HEK293T (cell line): ENCODE measurements at regions not wholly inside any gene's neighbourhood (a gene's known extent, or its start where the extent isn't known, plus 50 kb on each side); places are given as distances from the start of the nearest gene placed in this dataset.
"Not testable (repeated sequence)": the region's sequence is repeated elsewhere in the genome, so short reads cannot be mapped to it uniquely, and the experiment has no call there.

Source experiments
- CTCF ChIA-PET: fragments of 350-600 bp; formaldehyde crosslinking; extraction: SDS; loops from one replicate; lab custom pipeline; 2021; ENCODE audit warnings: antibody characterized with exemption, inconsistent platforms; lab: Yijun Ruan, JAX
- POLR2A ChIA-PET: fragments of 350-600 bp; formaldehyde crosslinking; extraction: SDS; loops from one replicate; lab custom pipeline; 2020; ENCODE audit warnings: antibody characterized with exemption, inconsistent platforms; lab: Yijun Ruan, JAX
- DNase-seq: peaks from one replicate; pipeline ENCODE4 v3.0.0; 2012; ENCODE audit warnings: mixed read lengths; ENCODE audit errors: extremely low spot score
- ARNT ChIP-seq: fragments of 450-650 bp; IDR thresholded peaks from 2 replicates; pipeline ENCODE4 v1.6.1; 2017; ENCODE audit warnings: mild to moderate bottlenecking
- BHLHE40 ChIP-seq: fragments of 450-650 bp; IDR thresholded peaks from 2 replicates; pipeline ENCODE4 v1.6.1; 2016; ENCODE audit warnings: mild to moderate bottlenecking, moderate library complexity, borderline replicate concordance
- CTBP1 ChIP-seq: fragments of 450-650 bp; IDR thresholded peaks from 2 replicates; pipeline ENCODE4 v1.6.1; 2016; ENCODE audit warnings: borderline replicate concordance
- ELF4 ChIP-seq: fragments of 450-650 bp; IDR thresholded peaks from 2 replicates; pipeline ENCODE4 v1.6.1; 2017; ENCODE audit warnings: antibody characterized with exemption
- FOXA1 ChIP-seq: fragments of 450-650 bp; IDR thresholded peaks from 2 replicates; pipeline ENCODE4 v1.6.1; 2016; ENCODE audit warnings: mild to moderate bottlenecking
- FOXK2 ChIP-seq: fragments of 450-650 bp; IDR thresholded peaks from 2 replicates; pipeline ENCODE4 v1.6.1; 2016; ENCODE audit warnings: mild to moderate bottlenecking
- FOXM1 ChIP-seq: fragments of 450-650 bp; IDR thresholded peaks from 2 replicates; pipeline ENCODE4 v1.6.1; 2017; ENCODE audit warnings: mild to moderate bottlenecking, borderline replicate concordance
- HDGF ChIP-seq: fragments of 450-650 bp; IDR thresholded peaks from 2 replicates; pipeline ENCODE4 v1.6.1; 2017; ENCODE audit warnings: antibody characterized with exemption, borderline replicate concordance
- L3MBTL2 ChIP-seq: fragments of 450-650 bp; conservative IDR thresholded peaks from 2 replicates; pipeline ENCODE4 v1.6.1; 2016; ENCODE audit warnings: mild to moderate bottlenecking
- LEF1 ChIP-seq: fragments of 450-650 bp; IDR thresholded peaks from 2 replicates; pipeline ENCODE4 v1.6.1; 2017; ENCODE audit warnings: mild to moderate bottlenecking, borderline replicate concordance
- NFRKB ChIP-seq: fragments of 450-650 bp; IDR thresholded peaks from 2 replicates; pipeline ENCODE4 v1.6.1; 2016; ENCODE audit warnings: mild to moderate bottlenecking, moderate library complexity
- SP1 ChIP-seq: fragments of 450-650 bp; IDR thresholded peaks from 2 replicates; pipeline ENCODE4 v1.6.1; 2017
- SUZ12 ChIP-seq: fragments of 450-650 bp; IDR thresholded peaks from 2 replicates; pipeline ENCODE4 v1.6.1; 2016; ENCODE audit warnings: mild to moderate bottlenecking
- TARDBP ChIP-seq: fragments of 450-650 bp; IDR thresholded peaks from 2 replicates; pipeline ENCODE4 v1.6.1; 2016
- ZNF384 ChIP-seq: fragments of 450-650 bp; IDR thresholded peaks from 2 replicates; pipeline ENCODE4 v1.6.1; 2016
- TF ChIP-seq, protein P1 (sequence below): fragments of 450-650 bp; IDR thresholded peaks from 2 replicates; pipeline ENCODE4 v1.6.1; 2016

DNA sequence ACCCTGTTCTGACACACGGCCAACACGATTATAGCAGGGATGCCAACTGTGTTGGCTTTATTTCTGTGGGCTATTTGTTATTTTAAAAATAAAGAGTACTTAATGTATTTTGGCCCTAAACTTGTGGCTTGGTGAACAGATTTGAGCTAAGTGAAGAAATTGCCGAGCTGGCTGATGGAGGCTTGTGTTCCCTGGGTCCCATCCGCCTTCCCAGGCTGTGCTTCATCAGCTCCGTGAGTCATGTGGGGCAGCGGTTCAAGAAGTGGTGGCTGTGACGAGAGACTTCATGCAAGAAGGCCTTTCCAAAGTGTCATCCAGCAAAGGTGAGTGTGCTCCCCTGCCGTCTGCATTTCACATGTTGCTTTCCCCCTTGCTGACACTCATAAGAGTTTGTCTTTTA lies 73.6 kb upstream of the NCK2 start:
- CTCF ChIA-PET: no interaction called here
- POLR2A ChIA-PET: no interaction called here
- TF ChIP-seq SUZ12 (no peak), HDGF (no peak), TARDBP (no peak), ARNT (no peak), LEF1 (no peak), NFRKB (no peak), ZNF384 (no peak), L3MBTL2 (no peak), FOXA1 (no peak), ELF4 (no peak), FOXM1 (no peak), SP1 (no peak), BHLHE40 (no peak)
- TF ChIP-seq, protein P1, sequence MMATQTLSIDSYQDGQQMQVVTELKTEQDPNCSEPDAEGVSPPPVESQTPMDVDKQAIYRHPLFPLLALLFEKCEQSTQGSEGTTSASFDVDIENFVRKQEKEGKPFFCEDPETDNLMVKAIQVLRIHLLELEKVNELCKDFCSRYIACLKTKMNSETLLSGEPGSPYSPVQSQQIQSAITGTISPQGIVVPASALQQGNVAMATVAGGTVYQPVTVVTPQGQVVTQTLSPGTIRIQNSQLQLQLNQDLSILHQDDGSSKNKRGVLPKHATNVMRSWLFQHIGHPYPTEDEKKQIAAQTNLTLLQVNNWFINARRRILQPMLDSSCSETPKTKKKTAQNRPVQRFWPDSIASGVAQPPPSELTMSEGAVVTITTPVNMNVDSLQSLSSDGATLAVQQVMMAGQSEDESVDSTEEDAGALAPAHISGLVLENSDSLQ: no peak
- DNase-seq: no peak

DNA sequence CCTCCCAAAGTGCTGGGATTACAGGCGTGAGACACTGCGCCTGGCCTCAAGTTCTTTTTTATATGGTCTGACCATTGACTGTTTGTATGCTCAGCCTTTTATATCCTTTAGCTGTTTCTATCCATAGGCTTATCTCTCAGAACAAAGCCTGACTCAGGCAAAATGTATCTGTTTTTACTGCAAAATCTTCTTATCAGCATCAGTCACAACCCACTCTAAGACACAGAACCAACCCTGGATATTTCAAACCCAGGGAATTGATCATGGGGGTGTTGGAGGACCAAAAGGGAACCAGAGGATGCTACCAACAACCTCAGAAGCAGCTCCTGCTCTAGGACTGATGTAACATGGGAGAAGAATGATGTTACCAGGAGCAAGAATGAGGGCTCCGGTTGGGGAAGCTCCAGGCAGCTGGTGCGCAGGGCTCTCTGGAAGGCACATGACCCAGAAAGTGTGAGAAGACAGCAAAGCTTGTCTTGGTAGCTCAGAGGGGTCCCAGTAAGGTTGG lies 75.3 kb upstream of the NCK2 start:
- DNase-seq: no peak
- POLR2A ChIA-PET: no interaction called here
- TF ChIP-seq FOXK2 (no peak), HDGF (no peak), SP1 (no peak), ZNF384 (no peak), TARDBP (no peak), L3MBTL2 (no peak), ARNT (no peak), ELF4 (no peak), FOXM1 (no peak)
- TF ChIP-seq, protein P1: no peak
- CTCF ChIA-PET: no interaction called here

DNA sequence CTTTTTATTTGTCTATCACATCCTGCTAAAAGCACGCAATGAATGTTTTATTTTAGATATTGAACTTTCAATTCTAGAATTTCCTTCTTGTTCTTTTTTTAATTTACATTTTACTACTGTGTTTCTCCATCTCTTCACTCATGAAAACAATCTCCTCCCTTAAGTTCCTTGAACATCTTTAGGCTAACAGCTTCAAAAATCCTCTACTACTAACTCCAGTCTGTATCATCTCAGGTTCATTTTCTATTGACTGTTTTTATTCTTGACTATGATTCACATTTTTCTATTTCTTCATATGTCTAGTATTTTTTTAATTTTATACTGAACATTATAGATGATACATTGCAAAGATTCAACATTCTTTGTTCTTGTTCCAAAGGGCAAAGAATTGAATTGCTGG lies 79.2 kb upstream of the NCK2 start:
- TF ChIP-seq LEF1 (no peak), TARDBP (no peak), ELF4 (no peak), FOXM1 (no peak), FOXA1 (no peak)
- ChIA-PET CTCF (no interaction called here), POLR2A (no interaction called here)
- DNase-seq: no peak

DNA sequence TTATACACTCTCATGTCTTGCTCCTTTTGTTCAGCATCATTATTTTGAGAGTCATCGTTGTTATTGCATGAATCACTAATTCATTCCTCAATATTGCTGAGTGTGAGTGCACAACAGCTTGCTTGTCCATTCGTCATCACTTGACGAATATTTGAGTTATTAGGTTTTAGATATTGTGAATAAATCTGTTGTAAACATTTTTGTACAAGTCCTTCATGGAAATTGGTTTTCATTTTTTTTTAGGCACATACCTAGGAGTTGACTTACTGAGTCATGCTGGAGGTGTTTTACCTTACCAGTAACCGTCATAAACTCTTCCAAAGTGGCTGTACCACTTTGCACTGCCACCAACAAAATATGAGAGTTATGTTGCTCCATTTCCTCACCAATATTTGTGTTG lies 84.2 kb upstream of the NCK2 start:
- ChIA-PET POLR2A (no interaction called here), CTCF (interaction anchor here (0.7 kb wide), 1 partner anchor 68 kb away, joined by 3 read pairs; no protein-coding TSS in a partner anchor)

DNA sequence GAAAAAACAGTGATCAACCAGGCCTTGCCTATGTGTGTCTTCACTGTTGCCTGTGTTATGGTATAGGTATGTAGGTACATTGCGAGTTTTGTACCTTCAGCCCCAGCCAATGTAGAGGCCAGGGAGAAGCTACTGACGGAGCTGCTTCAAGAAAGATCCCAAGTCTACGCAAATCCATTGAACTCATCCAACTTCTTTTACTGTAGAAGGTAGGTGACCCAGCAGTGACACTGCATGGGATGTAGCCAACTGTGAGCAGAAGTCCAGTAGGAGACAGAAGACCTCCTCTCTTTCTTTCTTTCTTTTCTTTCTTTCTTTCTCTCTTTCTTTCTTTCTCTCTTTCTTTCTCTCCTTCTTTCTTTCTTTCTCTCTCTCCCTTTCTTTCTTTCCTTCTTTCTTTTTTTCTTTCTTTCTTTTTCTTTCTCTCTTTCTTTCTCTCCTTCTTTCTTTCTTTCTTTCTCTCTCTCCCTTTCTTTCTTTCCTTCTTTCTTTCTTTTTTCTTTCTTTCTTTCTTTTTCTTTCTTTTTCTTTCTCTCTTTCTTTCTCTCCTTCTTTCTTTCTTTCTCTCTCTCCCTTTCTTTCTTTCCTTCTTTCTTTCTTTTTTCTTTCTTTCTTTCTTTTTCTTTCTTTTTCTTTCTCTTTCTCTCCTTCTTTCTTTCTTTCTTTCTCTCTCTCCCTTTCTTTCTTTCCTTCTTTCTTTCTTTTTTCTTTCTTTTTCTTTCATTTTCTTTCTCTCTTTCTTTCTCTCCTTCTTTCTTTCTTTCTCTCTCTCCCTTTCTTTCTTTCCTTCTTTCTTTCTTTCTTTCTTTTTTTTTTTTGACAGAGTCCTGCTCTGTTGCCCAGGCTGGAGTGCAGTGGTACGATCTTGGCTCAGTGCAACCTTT lies 88.7 kb upstream of the NCK2 start:
- CTCF ChIA-PET, POLR2A ChIA-PET, DNase-seq: not testable (repeated sequence)

More for the DNA sequence above, 84.2 kb upstream of the NCK2 start:
- TF ChIP-seq HDGF (no peak), ARNT (no peak), BHLHE40 (no peak), SUZ12 (no peak), FOXM1 (no peak), L3MBTL2 (no peak), ELF4 (no peak), FOXK2 (no peak), FOXA1 (no peak), NFRKB (no peak), SP1 (no peak), ZNF384 (no peak)
- TF ChIP-seq, protein P1: no peak
- DNase-seq: no peak

DNA sequence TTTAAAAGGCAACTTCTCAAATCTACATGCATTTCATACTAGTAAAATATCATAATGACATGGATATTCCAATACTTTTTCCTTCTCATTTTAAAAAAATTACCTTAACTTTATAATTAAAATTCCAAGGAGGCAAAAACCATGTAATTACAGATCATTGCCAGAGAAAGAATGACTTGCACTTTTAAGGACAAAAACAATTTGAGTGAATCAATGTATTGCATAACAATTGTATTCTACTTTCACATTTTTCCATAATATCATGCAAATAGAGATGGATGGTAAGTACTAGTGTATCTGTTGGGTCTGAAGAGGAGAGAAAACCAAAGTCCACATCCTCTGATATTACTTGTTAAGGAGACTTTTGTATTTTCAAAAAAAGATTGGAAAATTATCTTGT lies 89.5 kb upstream of the NCK2 start:
- POLR2A ChIA-PET: no interaction called here
- no peak for DNase-seq
- TF ChIP-seq ELF4 (no peak), SUZ12 (no peak), CTBP1 (no peak), ARNT (no peak), FOXM1 (no peak), LEF1 (no peak)
- CTCF ChIA-PET: no interaction called here

DNA sequence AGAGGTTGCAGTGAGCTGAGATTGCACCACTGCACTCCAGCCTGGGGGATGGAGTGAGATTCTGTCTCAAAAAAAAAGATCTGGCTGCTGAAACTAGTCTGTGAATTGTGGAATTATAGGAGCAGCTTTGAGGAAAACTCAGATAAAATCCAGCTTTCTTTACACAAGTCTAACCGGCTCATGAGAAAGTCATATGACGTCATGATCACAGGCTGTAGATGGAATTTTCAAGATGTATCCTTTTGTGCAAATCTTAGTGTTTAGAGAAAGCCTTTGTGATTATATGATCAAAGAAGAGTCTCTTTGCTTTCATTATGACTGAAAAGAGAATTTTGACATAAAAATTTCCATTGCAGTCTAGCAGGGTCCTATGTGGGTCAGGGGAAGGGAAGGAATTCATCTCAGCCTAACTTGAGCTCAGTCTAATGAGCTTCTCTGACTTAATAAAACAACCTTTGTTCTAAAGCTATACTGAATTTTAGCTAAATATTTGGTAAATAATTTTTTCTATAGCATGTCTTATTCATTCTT lies 90.2 kb upstream of the NCK2 start:
- ChIA-PET CTCF (interaction anchor here (0.7 kb wide), 1 partner anchor 181 kb away, joined by 3 read pairs; no protein-coding TSS in a partner anchor), POLR2A (no interaction called here)
- no peak for TF ChIP-seq BHLHE40
- TF ChIP-seq, protein P1: no peak
- no peak for TF ChIP-seq L3MBTL2
- TF ChIP-seq SUZ12: no peak
- no peak for TF ChIP-seq FOXK2
- no peak for TF ChIP-seq HDGF
- TF ChIP-seq CTBP1: no peak
- TF ChIP-seq FOXA1: no peak
- no peak for TF ChIP-seq ARNT
- no peak for TF ChIP-seq LEF1
- no peak for DNase-seq
